HEK293T (cell line): ENCODE measurements at regions not wholly inside any gene's neighbourhood (a gene's known extent, or its start where the extent isn't known, plus 50 kb on each side); places are given as distances from the start of the nearest gene placed in this dataset.
"Not testable (repeated sequence)": the region's sequence is repeated elsewhere in the genome, so short reads cannot be mapped to it uniquely, and the experiment has no call there.

Experiments
- CTCF ChIA-PET: fragments of 350-600 bp; formaldehyde crosslinking; extraction: SDS; loops from one replicate; lab custom pipeline; 2021; ENCODE audit warnings: antibody characterized with exemption, inconsistent platforms; lab: Yijun Ruan, JAX
- POLR2A ChIA-PET: fragments of 350-600 bp; formaldehyde crosslinking; extraction: SDS; loops from one replicate; lab custom pipeline; 2020; ENCODE audit warnings: antibody characterized with exemption, inconsistent platforms; lab: Yijun Ruan, JAX
- DNase-seq: peaks from one replicate; pipeline ENCODE4 v3.0.0; 2012; ENCODE audit warnings: mixed read lengths; ENCODE audit errors: extremely low spot score
- ARNT ChIP-seq: fragments of 450-650 bp; IDR thresholded peaks from 2 replicates; pipeline ENCODE4 v1.6.1; 2017; ENCODE audit warnings: mild to moderate bottlenecking
- BHLHE40 ChIP-seq: fragments of 450-650 bp; IDR thresholded peaks from 2 replicates; pipeline ENCODE4 v1.6.1; 2016; ENCODE audit warnings: mild to moderate bottlenecking, moderate library complexity, borderline replicate concordance
- CTBP1 ChIP-seq: fragments of 450-650 bp; IDR thresholded peaks from 2 replicates; pipeline ENCODE4 v1.6.1; 2016; ENCODE audit warnings: borderline replicate concordance
- ELF4 ChIP-seq: fragments of 450-650 bp; IDR thresholded peaks from 2 replicates; pipeline ENCODE4 v1.6.1; 2017; ENCODE audit warnings: antibody characterized with exemption
- FOXA1 ChIP-seq: fragments of 450-650 bp; IDR thresholded peaks from 2 replicates; pipeline ENCODE4 v1.6.1; 2016; ENCODE audit warnings: mild to moderate bottlenecking
- FOXK2 ChIP-seq: fragments of 450-650 bp; IDR thresholded peaks from 2 replicates; pipeline ENCODE4 v1.6.1; 2016; ENCODE audit warnings: mild to moderate bottlenecking
- FOXM1 ChIP-seq: fragments of 450-650 bp; IDR thresholded peaks from 2 replicates; pipeline ENCODE4 v1.6.1; 2017; ENCODE audit warnings: mild to moderate bottlenecking, borderline replicate concordance
- HDGF ChIP-seq: fragments of 450-650 bp; IDR thresholded peaks from 2 replicates; pipeline ENCODE4 v1.6.1; 2017; ENCODE audit warnings: antibody characterized with exemption, borderline replicate concordance
- L3MBTL2 ChIP-seq: fragments of 450-650 bp; conservative IDR thresholded peaks from 2 replicates; pipeline ENCODE4 v1.6.1; 2016; ENCODE audit warnings: mild to moderate bottlenecking
- LEF1 ChIP-seq: fragments of 450-650 bp; IDR thresholded peaks from 2 replicates; pipeline ENCODE4 v1.6.1; 2017; ENCODE audit warnings: mild to moderate bottlenecking, borderline replicate concordance
- NFRKB ChIP-seq: fragments of 450-650 bp; IDR thresholded peaks from 2 replicates; pipeline ENCODE4 v1.6.1; 2016; ENCODE audit warnings: mild to moderate bottlenecking, moderate library complexity
- SP1 ChIP-seq: fragments of 450-650 bp; IDR thresholded peaks from 2 replicates; pipeline ENCODE4 v1.6.1; 2017
- SUZ12 ChIP-seq: fragments of 450-650 bp; IDR thresholded peaks from 2 replicates; pipeline ENCODE4 v1.6.1; 2016; ENCODE audit warnings: mild to moderate bottlenecking
- TARDBP ChIP-seq: fragments of 450-650 bp; IDR thresholded peaks from 2 replicates; pipeline ENCODE4 v1.6.1; 2016
- ZNF384 ChIP-seq: fragments of 450-650 bp; IDR thresholded peaks from 2 replicates; pipeline ENCODE4 v1.6.1; 2016
- TF ChIP-seq, protein P1 (sequence below): fragments of 450-650 bp; IDR thresholded peaks from 2 replicates; pipeline ENCODE4 v1.6.1; 2016

DNA sequence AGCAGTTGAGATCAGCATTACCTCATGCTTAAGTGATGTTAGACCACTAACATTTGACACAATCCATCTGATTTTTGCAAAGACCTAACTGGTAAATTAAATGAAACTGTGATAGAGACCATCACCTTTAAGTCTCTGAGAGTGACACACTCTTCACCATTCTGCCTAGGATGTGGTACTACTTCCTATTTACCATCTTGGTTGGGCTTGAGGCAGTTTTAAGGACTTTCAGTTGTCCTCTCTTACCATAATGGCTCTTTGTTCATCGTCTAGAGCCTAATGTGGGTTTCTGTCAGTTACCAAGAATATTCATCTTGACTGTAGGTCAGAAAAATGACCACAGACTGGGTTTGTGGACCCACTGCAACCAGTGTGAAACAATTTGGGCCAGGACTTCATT is 158.1 kb downstream of the CETN3 start:
- ChIA-PET CTCF (no interaction called here), POLR2A (no interaction called here)
- no peak for DNase-seq
- TF ChIP-seq LEF1, result no peak
- no peak for TF ChIP-seq ARNT
- no peak for TF ChIP-seq HDGF
- no peak for TF ChIP-seq ELF4
- TF ChIP-seq NFRKB, result no peak
- TF ChIP-seq SUZ12, result no peak
- TF ChIP-seq, protein P1, sequence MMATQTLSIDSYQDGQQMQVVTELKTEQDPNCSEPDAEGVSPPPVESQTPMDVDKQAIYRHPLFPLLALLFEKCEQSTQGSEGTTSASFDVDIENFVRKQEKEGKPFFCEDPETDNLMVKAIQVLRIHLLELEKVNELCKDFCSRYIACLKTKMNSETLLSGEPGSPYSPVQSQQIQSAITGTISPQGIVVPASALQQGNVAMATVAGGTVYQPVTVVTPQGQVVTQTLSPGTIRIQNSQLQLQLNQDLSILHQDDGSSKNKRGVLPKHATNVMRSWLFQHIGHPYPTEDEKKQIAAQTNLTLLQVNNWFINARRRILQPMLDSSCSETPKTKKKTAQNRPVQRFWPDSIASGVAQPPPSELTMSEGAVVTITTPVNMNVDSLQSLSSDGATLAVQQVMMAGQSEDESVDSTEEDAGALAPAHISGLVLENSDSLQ, result no peak
- TF ChIP-seq L3MBTL2, result no peak
- TF ChIP-seq FOXM1, result no peak
- no peak for TF ChIP-seq ZNF384
- no peak for TF ChIP-seq BHLHE40
- no peak for TF ChIP-seq FOXK2
- no peak for TF ChIP-seq TARDBP
- no peak for TF ChIP-seq CTBP1
- no peak for TF ChIP-seq FOXA1
- TF ChIP-seq SP1, result no peak

DNA sequence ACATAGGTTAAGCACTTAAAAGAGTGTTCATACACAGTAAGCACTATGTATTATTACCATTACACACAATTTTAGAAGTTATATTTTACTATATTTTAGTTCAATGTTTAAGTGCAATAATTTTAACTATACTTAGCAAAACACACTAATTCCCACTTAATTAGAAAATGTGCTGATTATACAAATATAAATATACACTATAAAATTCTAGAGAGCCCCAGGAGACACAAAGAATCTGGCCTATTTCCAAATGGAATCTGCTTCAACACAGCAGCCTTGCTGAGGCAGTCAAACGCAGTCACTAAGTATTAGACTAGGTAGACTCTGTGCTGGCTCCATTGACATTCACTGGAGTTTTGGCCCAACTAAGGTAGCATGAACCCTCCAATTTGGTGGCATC is 160.9 kb downstream of the CETN3 start:
- ChIA-PET POLR2A (no interaction called here), CTCF (no interaction called here)
- DNase-seq, result no peak
- no peak for TF ChIP-seq ARNT
- TF ChIP-seq SUZ12, result no peak
- no peak for TF ChIP-seq SP1
- TF ChIP-seq FOXA1, result no peak
- TF ChIP-seq TARDBP, result no peak
- no peak for TF ChIP-seq FOXM1
- TF ChIP-seq BHLHE40, result no peak
- TF ChIP-seq ELF4, result no peak
- TF ChIP-seq CTBP1, result no peak
- no peak for TF ChIP-seq ZNF384
- no peak for TF ChIP-seq NFRKB
- no peak for TF ChIP-seq LEF1
- TF ChIP-seq L3MBTL2, result no peak
- TF ChIP-seq HDGF, result no peak
- no peak for TF ChIP-seq FOXK2
- TF ChIP-seq, protein P1, result no peak

DNA sequence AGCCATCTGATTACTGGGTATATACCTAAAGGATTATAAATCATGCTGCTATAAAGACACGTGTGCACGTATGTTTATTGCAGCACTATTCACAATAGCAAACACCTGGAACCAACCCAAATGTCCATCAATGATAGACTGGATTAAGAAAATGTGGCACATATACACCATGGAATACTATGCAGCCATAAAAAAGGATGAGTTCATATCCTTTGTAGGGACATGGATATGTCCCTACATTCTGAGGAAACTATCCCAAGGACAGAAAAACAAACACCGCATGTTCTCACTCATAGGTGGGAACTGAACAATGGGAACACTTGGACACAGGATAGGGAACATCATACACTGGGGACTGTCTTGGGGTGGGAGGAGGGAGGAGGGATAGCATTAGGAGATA is 165.7 kb downstream of the CETN3 start:
- DNase-seq, POLR2A ChIA-PET: not testable (repeated sequence)

DNA sequence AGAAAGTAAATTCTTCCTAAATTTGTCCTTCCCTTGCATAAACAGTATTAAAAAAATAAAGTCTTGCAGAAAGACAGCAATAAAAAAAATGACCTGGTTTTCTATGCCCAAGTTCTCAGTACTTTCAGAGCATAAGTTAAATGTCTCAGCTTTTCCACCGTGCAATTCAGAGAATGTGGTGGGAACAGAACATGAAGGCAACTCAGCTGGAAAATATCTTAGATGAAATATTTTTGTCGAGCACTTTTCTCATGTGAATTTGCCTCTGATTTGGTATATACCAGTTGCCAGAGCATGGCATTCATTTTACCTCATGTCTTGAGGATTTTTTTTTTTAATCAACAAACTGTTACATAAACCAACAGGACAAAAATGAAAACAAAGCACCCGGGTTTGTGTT is 176.1 kb downstream of the CETN3 start:
- POLR2A ChIA-PET, result no interaction called here
- CTCF ChIA-PET, result no interaction called here
- TF ChIP-seq FOXM1, result no peak
- no peak for TF ChIP-seq ELF4
- TF ChIP-seq, protein P1, result no peak
- TF ChIP-seq HDGF, result no peak
- TF ChIP-seq BHLHE40, result no peak
- TF ChIP-seq CTBP1, result no peak
- no peak for TF ChIP-seq TARDBP
- no peak for TF ChIP-seq L3MBTL2
- TF ChIP-seq ARNT, result no peak
- TF ChIP-seq LEF1, result no peak
- TF ChIP-seq NFRKB, result no peak
- TF ChIP-seq SUZ12, result no peak
- TF ChIP-seq SP1, result no peak
- no peak for TF ChIP-seq ZNF384
- no peak for TF ChIP-seq FOXA1
- no peak for DNase-seq

More for the DNA sequence above, 165.7 kb downstream of the CETN3 start:
- CTCF ChIA-PET, result not testable (repeated sequence)

DNA sequence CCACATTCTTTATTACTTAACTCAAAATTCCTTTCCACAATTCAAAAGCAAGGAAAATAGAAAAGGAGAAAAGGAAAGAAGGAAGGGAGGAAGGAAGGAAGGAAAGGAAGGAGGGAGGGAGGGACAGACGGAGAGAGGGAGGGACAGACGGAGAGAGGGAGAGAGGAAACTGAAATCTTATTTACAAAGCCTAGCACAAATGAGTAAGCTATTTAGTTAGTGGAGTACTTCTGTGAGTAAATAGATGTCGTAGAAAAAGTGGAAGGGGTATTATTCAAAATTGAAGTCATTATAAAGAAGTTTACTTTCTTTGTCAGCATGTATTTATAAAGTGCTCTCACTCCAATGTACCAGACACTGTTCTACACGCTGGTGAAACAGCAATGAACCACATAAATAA is 177.9 kb downstream of the CETN3 start:
- ChIA-PET POLR2A (no interaction called here), CTCF (no interaction called here)
- TF ChIP-seq TARDBP (no peak), CTBP1 (no peak), FOXM1 (no peak), BHLHE40 (no peak), HDGF (no peak), SP1 (no peak), ELF4 (no peak), FOXK2 (no peak), ZNF384 (no peak), LEF1 (no peak), FOXA1 (no peak), NFRKB (no peak), SUZ12 (no peak), L3MBTL2 (no peak)
- TF ChIP-seq, protein P1, result no peak

DNA sequence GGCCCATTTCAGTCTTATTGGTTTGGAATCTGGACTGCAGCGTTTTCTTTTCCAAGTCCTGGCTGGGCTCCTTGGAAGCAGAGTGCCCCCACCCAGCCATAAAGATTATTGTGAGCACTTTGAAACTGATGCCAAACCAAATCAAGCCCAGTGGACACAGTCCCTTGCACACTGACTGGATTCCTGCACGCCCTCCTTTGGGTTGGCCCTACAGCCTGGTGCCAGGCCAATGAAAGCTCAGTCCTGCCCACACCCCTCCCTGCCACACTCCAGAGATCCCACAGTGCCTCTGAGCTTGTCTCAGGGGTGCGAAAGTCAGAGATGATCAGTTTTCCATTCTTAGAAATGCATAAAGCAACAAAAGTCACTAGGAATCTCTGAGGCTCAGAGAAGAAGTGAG is 181.9 kb downstream of the CETN3 start:
- TF ChIP-seq, protein P1, result no peak
- TF ChIP-seq NFRKB (no peak), HDGF (no peak), LEF1 (no peak), FOXM1 (no peak), BHLHE40 (no peak), SP1 (no peak), L3MBTL2 (no peak), FOXK2 (no peak), ARNT (no peak), TARDBP (no peak), CTBP1 (no peak), ZNF384 (no peak)
- POLR2A ChIA-PET, result no interaction called here
- CTCF ChIA-PET, result no interaction called here
- no peak for DNase-seq

More for the DNA sequence above, 177.9 kb downstream of the CETN3 start:
- DNase-seq, result no peak
